H1 (cell line): ENCODE measurements at regions not wholly inside any gene's neighbourhood (a gene's known extent, or its start where the extent isn't known, plus 50 kb on each side); places are given as distances from the start of the nearest gene placed in this dataset.

Source experiments
- CTCF ChIA-PET: fragments of 300-600 bp; sonication (Branson Sonifier 250); formaldehyde crosslinking; loops from one replicate; lab custom pipeline; 2021; ENCODE audit not compliant: partially characterized antibody; lab: Charles Lee
- POLR2A ChIA-PET: fragments of 300-600 bp; sonication (Branson Sonifier 250); formaldehyde crosslinking; loops from one replicate; lab custom pipeline; 2021; ENCODE audit warnings: inconsistent platforms; ENCODE audit not compliant: partially characterized antibody; lab: Charles Lee
- DNase-seq, 2 experiments: peaks; one replicate each; pipeline versions ENCODE4 v3.0.0 to v3.0.0-alpha.2; 2010 to 2022; ENCODE audit warnings: low spot score in 2 of 2, low read depth in 1 of 2, mixed read lengths in 1 of 2
- FAIRE-seq: peaks from 2 replicates; lab custom pipeline; 2011; peaks lifted over from hg19 to GRCh38; lab: Jason Lieb, UNC
- H2AFZ ChIP-seq: 2 replicates; pipeline ENCODE4 v1.8.1; 2012; ENCODE audit warnings: low read length, inconsistent platforms
- H2AK5ac ChIP-seq: 2 replicates; pipeline ENCODE4 v1.6.1; 2013; ENCODE audit warnings: low read depth, low read length
- H2BK120ac ChIP-seq: replicated peaks from 2 replicates; pipeline ENCODE3; 2013; ENCODE audit warnings: low read depth, low read length, inconsistent platforms
- H2BK12ac ChIP-seq: 2 replicates; pipeline ENCODE4 v1.6.1; 2013; ENCODE audit warnings: low read depth, low read length
- H2BK15ac ChIP-seq: 2 replicates; pipeline ENCODE4 v1.6.1; 2013; ENCODE audit warnings: low read length
- H2BK20ac ChIP-seq: 2 replicates; pipeline ENCODE4 v1.6.1; 2013; ENCODE audit warnings: low read length
- H2BK5ac ChIP-seq: 2 replicates; pipeline ENCODE4 v1.6.1; 2013; ENCODE audit warnings: low read depth, low read length
- H3K14ac ChIP-seq: 2 replicates; pipeline ENCODE4 v1.6.1; 2013; ENCODE audit warnings: inconsistent platforms; ENCODE audit not compliant: insufficient read length
- H3K18ac ChIP-seq: 2 replicates; pipeline ENCODE4 v1.6.1; 2013; ENCODE audit warnings: low read length; ENCODE audit errors: extremely low read depth
- H3K23ac ChIP-seq: 2 replicates; pipeline ENCODE4 v1.6.1; 2013; ENCODE audit warnings: inconsistent platforms; ENCODE audit not compliant: insufficient read length
- H3K23me2 ChIP-seq: 2 replicates; pipeline ENCODE4 v1.6.1; 2013; ENCODE audit warnings: low read depth, low read length
- H3K27ac ChIP-seq: 2 replicates; pipeline ENCODE4 v1.6.1; 2011; ENCODE audit warnings: low read depth, low read length, inconsistent platforms
- H3K27me3 ChIP-seq, 4 experiments: replicated peaks in 1 of 4; 1 replicate in 1 of 4; 2 replicates in 3 of 4; pipeline versions ENCODE4 v1.6.1 to v1.8.1; 2011 to 2013; ENCODE audit warnings: low read length in 3 of 4, mild to moderate bottlenecking in 3 of 4, inconsistent platforms in 2 of 4, mixed read lengths in 2 of 4, moderate library complexity in 1 of 4; ENCODE audit not compliant: control insufficient read depth in 3 of 4, insufficient read depth in 3 of 4; ENCODE audit errors: extremely low read depth in 1 of 4
- H3K36me3 ChIP-seq, 4 experiments: 2 replicates each; pipeline versions ENCODE4 v1.6.1 to v1.8.1; 2011 to 2013; ENCODE audit warnings: mild to moderate bottlenecking in 4 of 4, low read length in 3 of 4, moderate library complexity in 2 of 4, control low read depth in 1 of 4, inconsistent platforms in 1 of 4; ENCODE audit not compliant: insufficient read depth in 4 of 4, control insufficient read depth in 2 of 4
- H3K4ac ChIP-seq: replicated peaks from 2 replicates; pipeline ENCODE3; 2013; ENCODE audit warnings: low read length, low read depth, mixed read lengths, inconsistent platforms; ENCODE audit not compliant: insufficient read length
- H3K4me1 ChIP-seq, 4 experiments: replicated peaks in 1 of 4; 1 replicate in 1 of 4; 2 replicates in 3 of 4; pipeline versions ENCODE4 v1.6.1 to v1.8.1; 2011 to 2013; ENCODE audit warnings: low read length in 3 of 4, inconsistent platforms in 2 of 4, mixed read lengths in 1 of 4; ENCODE audit not compliant: insufficient read depth in 4 of 4, control insufficient read depth in 3 of 4
- H3K4me2 ChIP-seq, 2 experiments: 2 replicates each; pipeline versions ENCODE4 v1.6.1 to v1.8.1; 2011 to 2013; ENCODE audit warnings: low read depth in 2 of 2, low read length in 2 of 2, control low read depth in 1 of 2, inconsistent platforms in 1 of 2, mild to moderate bottlenecking in 1 of 2; ENCODE audit not compliant: insufficient read depth in 1 of 2
- H3K4me3 ChIP-seq, 4 experiments: fragments of 200-600, 300-600 bp in 1 of 4; sonication (generic), shearing (Covaris generic), sonication (Bioruptor Twin) in 1 of 4; 2 replicates each; pipeline versions ENCODE4 v1.5.1 to v1.8.1; 2011 to 2016; ENCODE audit warnings: low read length in 4 of 4, low read depth in 3 of 4, control low read depth in 2 of 4, inconsistent platforms in 2 of 4, mild to moderate bottlenecking in 2 of 4, mixed read lengths in 1 of 4, moderate library complexity in 1 of 4; ENCODE audit not compliant: insufficient read depth in 2 of 4; ENCODE audit errors: extremely low read depth in 1 of 4
- H3K56ac ChIP-seq: replicated peaks from 2 replicates; pipeline ENCODE3; 2013; ENCODE audit warnings: low read depth, mild to moderate bottlenecking, mixed read lengths, low read length, inconsistent platforms; ENCODE audit not compliant: insufficient read length
- H3K79me1 ChIP-seq: 2 replicates; pipeline ENCODE4 v1.6.1; 2013; ENCODE audit warnings: low read depth, low read length, control low read depth
- H3K79me2 ChIP-seq, 2 experiments: 2 replicates each; pipeline versions ENCODE4 v1.6.1 to v1.8.1; 2012 to 2013; ENCODE audit warnings: low read length in 2 of 2, mild to moderate bottlenecking in 2 of 2, inconsistent platforms in 1 of 2; ENCODE audit not compliant: insufficient read depth in 2 of 2, control insufficient read depth in 1 of 2
- H3K9ac ChIP-seq, 4 experiments: replicated peaks in 1 of 4; 1 replicate in 1 of 4; 2 replicates in 3 of 4; pipeline versions ENCODE4 v1.6.1 to v1.8.1; 2011 to 2013; ENCODE audit warnings: low read depth in 3 of 4, low read length in 3 of 4, control low read depth in 2 of 4, mild to moderate bottlenecking in 2 of 4, moderate library complexity in 2 of 4, inconsistent platforms in 1 of 4; ENCODE audit errors: extremely low read depth in 1 of 4
- H3K9me3 ChIP-seq, 2 experiments: 2 replicates each; pipeline versions ENCODE4 v1.6.1 to v1.8.1; 2012 to 2013; ENCODE audit warnings: mild to moderate bottlenecking in 2 of 2, moderate library complexity in 2 of 2, control low read depth in 1 of 2, inconsistent platforms in 1 of 2, low read depth in 1 of 2, low read length in 1 of 2, mixed read lengths in 1 of 2; ENCODE audit not compliant: insufficient read depth in 2 of 2
- H4K20me1 ChIP-seq, 2 experiments: replicated peaks in 1 of 2; 2 replicates each; pipeline versions ENCODE3 to v1.8.1; 2011 to 2013; ENCODE audit warnings: inconsistent platforms in 2 of 2, low read length in 2 of 2, mild to moderate bottlenecking in 1 of 2; ENCODE audit not compliant: insufficient read depth in 2 of 2, control insufficient read depth in 1 of 2
- H4K5ac ChIP-seq: 2 replicates; pipeline ENCODE4 v1.6.1; 2013; ENCODE audit warnings: low read length, low read depth, mixed read lengths, inconsistent platforms; ENCODE audit not compliant: insufficient read length
- H4K8ac ChIP-seq: 2 replicates; pipeline ENCODE4 v1.8.0; 2013; ENCODE audit warnings: mild to moderate bottlenecking, moderate library complexity, low read length, inconsistent platforms; ENCODE audit not compliant: insufficient read depth; ENCODE audit errors: extremely low read depth
- H4K91ac ChIP-seq: replicated peaks from 2 replicates; pipeline ENCODE3; 2013; ENCODE audit warnings: low read length, mixed read lengths, inconsistent platforms; ENCODE audit not compliant: insufficient read length
- ATF3 ChIP-seq: IDR thresholded peaks from 2 replicates; pipeline ENCODE4 v1.6.1; 2011; ENCODE audit warnings: low read depth, mild to moderate bottlenecking, low read length; ENCODE audit not compliant: insufficient read depth
- BCL11A ChIP-seq, 2 experiments: IDR thresholded peaks; one replicate each; pipeline ENCODE4 v1.6.1; 2011; ENCODE audit warnings: low read depth in 2 of 2, low read length in 2 of 2, mild to moderate bottlenecking in 2 of 2
- CHD1 ChIP-seq: IDR thresholded peaks from 2 replicates; pipeline ENCODE4 v1.6.1; 2012; ENCODE audit warnings: low read depth, low read length, improper control_type of control experiment
- EP300 ChIP-seq, 2 experiments: IDR thresholded peaks; 1 replicate in 1 of 2; 2 replicates in 1 of 2; pipeline ENCODE4 v1.6.1; 2011 to 2012; ENCODE audit warnings: low read depth in 2 of 2, low read length in 2 of 2, mild to moderate bottlenecking in 2 of 2, borderline replicate concordance in 1 of 2, inconsistent platforms in 1 of 2, moderate library complexity in 1 of 2
- FOSL1 ChIP-seq: IDR thresholded peaks from 2 replicates; pipeline ENCODE4 v1.6.1; 2011; ENCODE audit warnings: mild to moderate bottlenecking, low read depth, low read length, moderate library complexity; ENCODE audit not compliant: insufficient read depth
- JUN ChIP-seq: IDR thresholded peaks from 2 replicates; pipeline ENCODE4 v1.6.1; 2011; ENCODE audit warnings: low read depth, mild to moderate bottlenecking, improper control_type of control experiment, low read length
- RAD21 ChIP-seq, 2 experiments: IDR thresholded peaks in 1 of 2; conservative IDR thresholded peaks in 1 of 2; 2 replicates each; pipeline ENCODE4 v1.6.1; 2011; ENCODE audit warnings: low read depth in 2 of 2, low read length in 2 of 2, improper control_type of control experiment in 1 of 2, inconsistent platforms in 1 of 2, mild to moderate bottlenecking in 1 of 2, moderate library complexity in 1 of 2
- RNF2 ChIP-seq: fragments of 200-900, 300-1000 bp; sonication (generic); IDR thresholded peaks from 2 replicates; pipeline ENCODE4 v1.7.1; 2016; ENCODE audit warnings: borderline replicate concordance, low read depth, mild to moderate bottlenecking, antibody characterized with exemption, low read length; ENCODE audit not compliant: poor library complexity, severe bottlenecking; ENCODE audit errors: missing control alignments
- RXRA ChIP-seq: IDR thresholded peaks from 2 replicates; pipeline ENCODE4 v1.6.1; 2011; ENCODE audit warnings: low read depth, mild to moderate bottlenecking, low read length, moderate library complexity; ENCODE audit not compliant: insufficient read depth
- SIN3A ChIP-seq, 2 experiments: IDR thresholded peaks in 1 of 2; conservative IDR thresholded peaks in 1 of 2; 2 replicates each; pipeline ENCODE4 v1.6.1; 2011 to 2012; ENCODE audit warnings: low read length in 2 of 2, improper control_type of control experiment in 1 of 2, low read depth in 1 of 2, mild to moderate bottlenecking in 1 of 2
- TAF1 ChIP-seq: IDR thresholded peaks from 2 replicates; pipeline ENCODE4 v1.6.1; 2011; ENCODE audit warnings: mild to moderate bottlenecking, low read depth, low read length
- WGBS, 2 experiments: shearing (Covaris generic) in 1 of 2; methylation state at CpG; one replicate each; pipeline versions ENCODE4 v1.1.6 to v1.1.7; 2013 to 2015; ENCODE audit warnings: low lambda C conversion rate in 2 of 2, mixed read lengths in 2 of 2, inconsistent platforms in 1 of 2, low coverage in 1 of 2, missing lambda C conversion rate in 1 of 2; ENCODE audit not compliant: insufficient replicate concordance in 2 of 2, insufficient coverage in 1 of 2, insufficient read length in 1 of 2; ENCODE audit errors: extremely low coverage in 1 of 2, missing lambda C conversion rate in 1 of 2; 5-methylcytosine and 5-hydroxymethylcytosine counted together

DNA sequence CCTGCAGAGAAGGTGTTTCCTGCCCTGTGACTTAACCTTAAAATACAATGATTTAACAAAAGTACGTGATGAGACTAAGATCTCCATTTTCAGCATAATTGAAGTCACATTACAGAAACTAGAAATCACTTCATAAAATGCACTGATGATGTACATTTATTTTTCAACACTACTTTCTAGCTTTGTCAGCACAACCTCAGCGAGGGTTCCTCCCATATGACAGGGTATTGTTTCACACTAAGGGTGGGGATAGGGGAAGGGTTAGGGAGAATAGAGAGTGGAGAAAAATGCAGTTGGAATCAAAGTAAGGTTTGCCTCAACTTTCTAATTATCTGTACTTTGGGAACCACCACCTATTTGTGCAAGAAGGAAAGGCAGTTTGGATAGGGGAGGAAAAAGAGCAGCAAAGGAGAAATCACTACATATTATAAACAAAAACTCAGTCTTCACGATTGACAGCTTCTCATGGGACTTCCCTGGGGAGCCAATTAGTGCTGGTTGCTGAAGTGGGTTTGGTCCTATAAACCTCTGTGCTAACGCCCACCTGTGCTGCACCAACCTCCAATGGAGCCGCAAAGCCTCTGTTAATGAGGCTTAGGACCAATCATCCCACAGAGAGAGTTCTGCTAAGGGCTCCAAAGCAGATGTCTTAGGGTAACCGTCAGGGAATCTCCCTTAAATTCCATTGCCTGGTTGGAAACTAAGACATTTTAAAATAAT lies 369.2 kb upstream of the PDE4D start:
- Histone ChIP-seq H3K56ac (no peak overlapping the region), H2BK20ac (no peak overlapping the region), H4K91ac (no peak overlapping the region), H4K5ac (no peak overlapping the region), H3K79me1 (no peaks in the 10 kb centered on the region), H4K20me1 (no peaks in the 10 kb centered on the region), H3K23me2 (no peaks in the 10 kb centered on the region), H3K4me3 (no peak overlapping the region), H3K4me2 (no peak overlapping the region), H3K4ac (no peak overlapping the region), H2BK5ac (no peak overlapping the region), H2BK12ac (no peak overlapping the region), H2AK5ac (no peak overlapping the region), H3K9ac (no peak overlapping the region), H3K27me3 (no peaks in the 10 kb centered on the region), H3K4me1 (no peaks in the 10 kb centered on the region), H3K9me3 (no peaks in the 10 kb centered on the region), H2BK15ac (no peak overlapping the region), H4K8ac (no peak overlapping the region), H3K18ac (no peak overlapping the region), H3K14ac (no peak overlapping the region), H3K36me3 (no peaks in the 10 kb centered on the region), H3K23ac (no peak overlapping the region), H2BK120ac (no peak overlapping the region), H3K79me2 (no peaks in the 10 kb centered on the region), H2AFZ (no peak overlapping the region), H3K27ac (no peak overlapping the region)
- ChIA-PET POLR2A (interaction anchor here (0.6 kb wide), 1 partner anchor 245 kb away, joined by 3 read pairs; no protein-coding TSS in a partner anchor), CTCF (interaction anchor here (2.5 kb wide), 1 partner anchor 24 kb away, joined by 11 read pairs; no protein-coding TSS in a partner anchor)
- WGBS, 2 experiments = 85% methylated on average over 6 of the region's 6 CpGs; no CpG with 5 or more reads in 1 of the 2 experiments
- DNase-seq = no peak
- FAIRE-seq = no peak
- TF ChIP-seq CHD1 (no peak), ATF3 (no peak), RXRA (no peak), RAD21 (IDR thresholded peaks at IDR 0.05 in 1 of 2, conservative IDR thresholded peaks at IDR 0.05 in 1 of 2; ENCODE audit: low read depth in 2 of 2, low read length in 2 of 2) (no peak), EP300 (IDR thresholded peaks at IDR 0.05; ENCODE audit: borderline replicate concordance in 1 of 2, low read depth in 2 of 2, low read length in 2 of 2) (no peak), JUN (no peak), FOSL1 (no peak), TAF1 (no peak), SIN3A (conservative IDR thresholded peaks at IDR 0.05 in 1 of 2, IDR thresholded peaks at IDR 0.05 in 1 of 2; ENCODE audit: low read depth in 1 of 2, low read length in 2 of 2) (no peak), BCL11A (IDR thresholded peaks at IDR 0.05; ENCODE audit: low read depth in 2 of 2, low read length in 2 of 2) (no peak), RNF2 (no peak)
